IPS DF 4.7 (cell line): ENCODE measurements at regions not wholly inside any gene's neighbourhood (a gene's known extent, or its start where the extent isn't known, plus 50 kb on each side); places are given as distances from the start of the nearest gene placed in this dataset.

Source experiments
- DNase-seq: peaks from one replicate; pipeline ENCODE4 v3.0.0-alpha.2; 2013; ENCODE audit warnings: low spot score; ENCODE audit errors: extremely low read depth

GRCh38 chr13:84985860-84986259 is 813.4 kb downstream of the SLITRK6 start:
- DNase-seq: no peak

DNA sequence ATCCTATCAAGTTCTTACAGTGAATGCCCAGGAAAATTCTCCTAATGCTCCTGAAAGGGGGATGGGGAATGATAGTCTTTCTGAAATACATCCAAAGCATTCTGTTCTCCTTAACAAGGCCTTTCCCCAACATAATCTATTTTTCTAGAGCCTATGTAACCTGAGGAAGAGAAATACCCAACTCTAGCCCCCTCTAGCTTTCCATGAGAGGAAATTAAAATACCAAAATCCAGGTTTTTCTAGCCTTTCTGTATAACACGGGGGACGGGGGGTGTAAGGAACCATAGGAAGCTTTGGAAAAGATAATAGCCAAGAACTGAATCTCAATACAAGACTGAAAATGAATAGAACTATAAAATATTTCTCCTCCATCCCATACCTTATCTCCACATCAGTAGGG is 815.9 kb downstream of the SLITRK6 start:
- DNase-seq: no peak

DNA sequence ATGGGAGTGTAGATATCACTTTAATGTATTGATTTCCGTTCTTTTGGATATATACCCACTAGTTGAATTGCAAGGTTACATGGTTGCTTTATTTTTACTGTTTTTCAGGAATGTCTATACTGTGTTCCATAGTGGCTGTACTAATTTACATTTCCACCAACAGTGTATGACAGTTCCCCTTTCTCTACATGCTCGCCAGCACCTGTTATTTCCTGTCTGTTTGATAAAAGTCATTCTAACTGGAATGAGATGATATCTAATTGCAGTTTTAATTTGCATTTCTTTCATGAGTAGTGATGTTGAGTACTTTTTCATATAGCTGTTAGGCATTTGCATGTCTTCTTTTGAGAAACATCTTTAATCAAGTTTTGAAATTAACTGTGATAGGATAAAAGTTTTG is 818.6 kb downstream of the SLITRK6 start:
- no peak for DNase-seq

GRCh38 chr13:84978851-84979250 is 820.4 kb downstream of the SLITRK6 start:
- no peak for DNase-seq

DNA sequence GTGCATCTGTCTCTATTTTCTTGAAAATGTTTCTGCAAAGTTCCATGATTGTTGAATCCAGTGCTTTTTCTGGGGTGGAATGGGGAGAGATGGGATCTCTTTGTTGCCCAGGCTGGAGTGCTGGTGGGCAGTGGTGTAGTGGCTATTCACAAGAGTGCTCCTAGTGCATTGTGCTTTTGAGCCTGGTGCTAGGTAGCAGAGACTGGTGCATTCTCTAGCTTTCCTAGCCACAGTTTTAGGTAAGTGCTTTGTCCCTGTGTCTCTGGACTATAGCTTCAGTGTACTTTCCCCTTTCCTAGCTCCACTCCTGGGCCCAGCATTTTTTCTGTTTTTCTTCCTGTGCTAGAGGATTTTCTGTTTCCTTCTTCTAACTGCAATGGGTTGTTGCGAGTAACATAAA is 825.6 kb downstream of the SLITRK6 start:
- no peak for DNase-seq

GRCh38 chr13:84972907-84973306 is 826.3 kb downstream of the SLITRK6 start:
- no peak for DNase-seq

DNA sequence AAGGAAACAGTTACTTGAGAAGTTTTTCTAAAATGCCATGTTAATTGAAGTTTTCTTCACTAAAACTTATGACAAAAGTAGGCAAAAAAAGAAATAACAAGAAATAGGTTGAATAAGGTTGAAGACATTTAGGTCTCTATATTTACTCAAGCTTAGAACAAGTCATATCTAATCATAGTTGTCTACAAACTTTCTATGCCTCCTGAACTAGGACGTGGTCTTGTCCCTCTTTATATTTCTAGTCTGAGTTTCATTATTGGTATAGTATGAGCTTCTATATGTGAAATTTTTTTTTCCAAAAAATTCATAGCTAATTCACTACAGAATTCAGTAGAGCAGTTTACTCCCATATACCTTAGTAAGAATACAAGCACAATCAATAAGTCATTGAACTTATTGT is 836.4 kb downstream of the SLITRK6 start:
- no peak for DNase-seq

- no peak for DNase-seq
Observed at GRCh38 chr13:84962141-84962750, 837.0 kb downstream of the SLITRK6 start.

DNA sequence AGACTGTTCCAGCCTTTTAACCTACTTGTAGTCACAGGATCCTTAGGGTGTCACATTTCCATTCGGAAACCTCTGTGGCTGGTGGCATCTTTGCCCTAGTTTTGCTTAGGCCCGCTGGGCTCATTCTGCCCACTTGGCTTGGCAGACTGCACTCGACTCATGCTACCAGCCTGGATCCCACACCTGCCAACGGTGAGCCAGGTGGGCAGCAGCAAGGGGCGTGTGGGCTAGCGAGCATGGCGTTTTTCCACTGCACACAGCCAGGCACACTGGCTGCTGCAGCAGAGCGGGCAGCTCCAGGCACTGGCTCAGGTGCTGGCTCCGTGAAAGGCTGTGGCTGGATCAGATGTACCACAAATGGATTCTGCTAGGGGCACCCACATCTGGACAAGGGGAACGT is 838.2 kb downstream of the SLITRK6 start:
- no peak for DNase-seq

DNA sequence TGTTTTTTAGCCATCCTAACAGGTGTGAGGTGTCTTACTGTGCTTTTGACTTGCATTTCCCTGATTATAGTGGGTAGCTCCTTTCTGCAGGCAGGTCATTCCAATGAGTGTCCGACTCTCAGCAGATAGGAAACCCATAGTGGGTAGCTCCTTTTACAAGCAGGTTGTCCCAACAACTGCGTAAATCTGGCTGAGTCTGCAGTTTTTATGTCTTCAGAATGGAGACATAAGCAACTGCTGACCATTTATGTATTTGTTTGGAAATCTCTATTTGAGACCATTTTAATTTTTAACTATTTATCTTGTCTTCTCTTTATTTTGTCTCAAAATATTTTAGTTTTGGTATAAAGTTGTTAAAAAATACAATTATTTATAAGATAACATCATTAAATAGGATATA is 839.4 kb downstream of the SLITRK6 start:
- no peak for DNase-seq

GRCh38 chr13:84954636-84955035 is 844.6 kb downstream of the SLITRK6 start:
- DNase-seq: no peak

GRCh38 chr13:84951128-84951527 is 848.1 kb downstream of the SLITRK6 start:
- DNase-seq: no peak

DNA sequence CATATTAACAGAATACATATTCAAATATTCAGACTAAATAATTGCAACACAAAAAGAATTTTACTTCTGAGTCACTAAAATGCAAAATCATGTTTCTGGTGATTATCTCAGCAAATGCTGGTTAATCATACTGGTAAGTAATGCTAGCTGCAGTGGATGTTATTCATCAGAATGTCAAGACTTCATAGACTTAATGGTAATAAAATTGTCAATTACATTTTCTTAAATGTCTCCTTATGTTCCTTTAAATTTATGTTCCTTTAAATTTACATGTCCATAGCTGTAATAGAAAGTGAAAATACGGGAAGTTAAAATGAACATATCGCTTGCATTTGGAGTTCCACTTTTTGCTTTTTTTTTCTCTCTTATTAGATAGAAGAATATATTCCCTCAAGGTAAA is 853.0 kb downstream of the SLITRK6 start:
- DNase-seq: no peak

- DNase-seq: no peak
Observed at GRCh38 chr13:84940798-84941197, 858.4 kb downstream of the SLITRK6 start.

GRCh38 chr13:84940167-84940566 is 859.1 kb downstream of the SLITRK6 start:
- DNase-seq: no peak

GRCh38 chr13:84934911-84935310 is 864.3 kb downstream of the SLITRK6 start:
- DNase-seq: no peak

GRCh38 chr13:84933797-84934196 is 865.4 kb downstream of the SLITRK6 start:
- no peak for DNase-seq

GRCh38 chr13:84931264-84931663 is 868.0 kb downstream of the SLITRK6 start:
- no peak for DNase-seq

DNA sequence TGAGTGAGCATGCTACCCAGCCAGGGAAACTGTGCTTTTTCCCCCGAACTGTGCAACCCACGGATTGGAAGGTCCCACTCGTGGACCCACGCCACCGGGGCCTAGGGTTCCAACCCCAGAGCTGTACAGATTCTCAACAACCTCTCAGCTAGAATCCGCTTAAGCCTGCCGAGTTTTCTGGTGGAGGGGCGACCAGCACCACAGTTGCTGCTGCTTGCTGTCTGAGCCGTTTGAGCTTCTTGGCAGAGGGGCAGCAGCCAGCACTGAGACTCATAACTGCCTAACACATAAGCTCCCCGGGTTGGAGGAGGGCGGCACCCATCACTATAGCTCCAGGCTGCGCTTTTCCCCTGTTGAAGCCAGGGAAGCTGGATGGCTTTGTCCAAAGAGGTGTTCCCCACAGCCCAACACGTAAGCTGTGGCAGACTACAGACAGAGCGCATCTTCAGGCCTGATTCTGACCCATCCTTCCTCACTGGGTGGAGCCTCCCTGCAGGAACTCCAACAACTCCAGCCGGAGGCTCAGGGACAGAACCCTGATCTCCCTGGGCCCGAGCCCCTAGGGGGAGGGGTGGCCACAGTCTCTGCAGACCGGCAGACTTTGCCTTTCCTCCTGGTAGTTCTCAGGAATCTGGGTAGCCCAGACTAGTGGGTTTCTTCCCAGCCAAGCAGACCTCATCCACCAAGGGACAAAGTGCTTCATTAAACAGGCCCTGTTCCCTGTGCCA is 871.6 kb downstream of the SLITRK6 start:
- DNase-seq: no peak

GRCh38 chr13:84925443-84925842 is 873.8 kb downstream of the SLITRK6 start:
- DNase-seq: no peak

DNA sequence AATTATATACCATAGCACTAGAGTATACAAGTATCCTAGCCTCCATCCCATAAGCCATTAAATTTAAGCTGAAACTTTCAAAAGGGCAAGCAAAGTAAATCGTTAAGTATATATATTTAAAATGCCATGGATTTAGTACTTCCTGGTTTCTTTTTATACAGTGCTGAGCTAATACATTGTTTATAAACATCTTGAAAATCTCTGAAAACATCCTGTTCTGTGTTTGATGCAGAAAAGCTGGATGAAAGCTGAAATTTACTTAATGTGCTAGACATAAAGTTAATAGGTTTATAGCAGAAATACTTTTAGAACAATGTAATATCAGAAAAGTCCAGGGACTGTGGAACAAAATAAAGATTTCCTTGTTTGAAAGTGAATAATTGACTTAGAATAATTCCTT is 875.4 kb downstream of the SLITRK6 start:
- DNase-seq: no peak

- no peak for DNase-seq
Observed at GRCh38 chr13:84917252-84917878, 881.9 kb downstream of the SLITRK6 start.

DNA sequence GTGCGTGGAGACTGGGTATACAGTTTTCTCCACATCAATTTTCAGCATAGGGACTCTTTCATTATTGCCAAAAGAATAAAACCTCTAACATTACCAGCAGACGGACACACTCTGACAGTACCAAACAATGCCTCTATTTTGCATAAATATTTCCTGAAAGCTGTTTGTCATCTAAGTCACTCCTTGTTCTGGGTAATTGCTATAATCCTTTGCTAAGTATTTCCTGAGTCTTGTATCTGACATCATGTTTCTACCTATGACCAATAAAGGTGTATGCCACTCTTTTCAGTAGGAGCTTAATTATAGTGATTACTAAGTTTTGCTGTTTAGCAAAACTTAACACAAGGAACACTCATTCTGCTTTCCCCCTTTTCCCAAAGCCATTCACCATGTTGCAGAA is 886.5 kb downstream of the SLITRK6 start:
- no peak for DNase-seq
